ENCODE measurements at regions not wholly inside any gene's neighbourhood (a gene's known extent, or its start where the extent isn't known, plus 50 kb on each side); places are given as distances from the start of the nearest gene placed in this dataset.
"Not testable (repeated sequence)": the region's sequence is repeated elsewhere in the genome, so short reads cannot be mapped to it uniquely, and the experiment has no call there.

DNA sequence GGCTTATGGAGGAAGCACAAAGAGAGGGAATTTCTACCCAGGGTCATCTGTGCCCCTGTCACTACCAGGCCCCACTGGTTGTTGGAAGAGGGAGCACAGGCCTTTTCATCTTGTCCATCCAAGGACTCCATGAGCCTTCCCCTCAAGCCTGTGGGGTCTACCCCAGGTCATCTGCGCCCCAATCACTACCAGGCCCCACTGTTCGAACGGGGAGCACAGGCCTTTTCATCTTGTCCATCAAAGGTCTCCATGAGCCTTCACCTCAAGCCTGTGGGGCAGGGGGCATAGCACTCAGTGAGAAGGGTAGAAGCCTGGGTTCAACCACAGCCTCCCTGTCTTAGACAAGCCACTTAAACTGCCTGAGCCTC, 101.5 kb upstream of the CDH5 start:
- DNase-seq, result no peak

DNA sequence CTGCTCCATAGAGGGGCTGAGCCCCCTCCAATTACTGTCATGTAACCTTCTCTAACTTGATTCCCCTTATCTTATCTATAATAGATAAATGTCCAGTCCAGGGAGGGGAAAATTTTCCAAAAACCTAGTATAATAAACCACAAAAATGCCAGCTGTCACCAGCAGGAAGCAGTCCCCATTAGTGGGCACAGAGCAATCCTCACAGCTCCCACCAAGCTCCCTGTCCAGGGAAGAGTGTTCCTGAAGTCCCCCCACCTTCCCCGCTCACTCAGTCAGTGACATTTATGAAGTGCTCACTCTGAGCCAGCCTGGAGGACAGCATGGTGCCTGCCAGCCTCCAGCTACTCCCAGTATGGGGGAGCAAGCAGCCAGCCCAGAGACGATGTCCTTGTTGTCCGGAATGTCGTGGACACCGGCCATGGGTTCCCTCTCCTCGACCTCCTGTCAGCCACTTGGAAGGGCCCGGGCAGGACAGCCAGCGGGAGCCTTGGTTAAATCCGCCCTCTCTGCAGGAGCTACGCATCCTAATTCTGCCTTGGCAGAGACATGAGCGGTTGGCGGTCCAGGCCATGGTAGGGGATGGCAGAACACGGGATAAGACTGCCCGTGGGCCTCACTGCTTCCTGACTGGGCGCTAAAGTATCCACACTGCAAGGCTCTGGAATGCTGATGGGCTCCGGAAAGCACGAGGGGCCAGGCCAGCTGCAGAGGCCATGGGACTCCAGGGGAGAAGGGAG, 102.0 kb upstream of the CDH5 start:
- DNase-seq, result no peak

DNA sequence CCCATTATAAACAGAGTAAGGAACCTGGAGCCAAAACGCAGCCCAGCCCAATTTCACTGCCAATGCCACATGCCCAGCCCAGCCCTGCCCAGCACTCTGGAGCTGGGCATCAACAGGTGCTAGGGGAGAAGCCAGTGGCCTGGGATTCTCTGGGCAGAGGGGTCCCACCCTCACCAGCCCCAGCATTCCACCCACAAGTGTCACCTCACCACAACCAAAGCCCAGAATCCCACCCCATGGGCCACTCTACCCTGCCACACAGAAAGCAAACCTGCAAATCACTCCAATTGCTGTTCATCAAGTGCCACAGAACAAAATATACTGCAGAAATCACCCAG, 102.5 kb upstream of the CDH5 start:
- DNase-seq, result no peak

DNA sequence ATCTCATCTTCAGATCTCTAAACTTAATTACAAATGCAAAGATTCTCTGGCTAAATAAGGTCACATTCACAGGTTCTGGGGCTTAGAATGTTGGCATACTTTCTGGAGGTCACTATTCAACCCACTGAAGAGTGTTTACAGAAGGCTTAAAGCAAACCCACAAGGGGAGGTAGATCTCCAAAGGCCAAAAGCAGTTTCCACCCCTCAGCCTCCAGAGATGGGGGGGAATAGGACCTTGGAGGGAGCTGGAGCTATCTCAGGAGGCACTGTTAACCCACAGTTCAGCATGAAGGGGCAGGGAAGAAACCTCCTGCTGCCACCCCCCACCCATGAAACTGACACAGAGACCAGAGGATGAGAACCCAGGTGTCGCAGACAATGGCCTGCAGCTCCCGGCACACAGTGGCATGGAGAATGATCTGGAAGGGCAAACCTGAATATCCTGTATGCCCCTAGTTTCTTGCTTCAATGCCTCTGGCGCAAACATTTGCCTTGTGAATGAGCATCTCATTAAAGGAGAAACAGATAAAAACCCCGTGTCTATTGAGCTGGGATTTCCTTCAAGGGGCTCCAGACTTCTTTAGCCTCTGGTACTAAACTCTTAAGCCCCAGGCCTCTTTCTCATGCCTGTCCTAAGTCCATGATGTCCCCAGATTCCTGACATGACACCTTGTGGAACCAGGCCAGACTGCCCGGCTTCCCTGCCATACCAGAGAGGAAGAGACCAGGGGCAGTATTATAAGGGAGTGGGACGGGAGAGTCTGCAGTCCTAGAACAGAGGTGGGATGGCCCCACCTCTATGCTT, 103.1 kb upstream of the CDH5 start:
- DNase-seq, result no peak

DNA sequence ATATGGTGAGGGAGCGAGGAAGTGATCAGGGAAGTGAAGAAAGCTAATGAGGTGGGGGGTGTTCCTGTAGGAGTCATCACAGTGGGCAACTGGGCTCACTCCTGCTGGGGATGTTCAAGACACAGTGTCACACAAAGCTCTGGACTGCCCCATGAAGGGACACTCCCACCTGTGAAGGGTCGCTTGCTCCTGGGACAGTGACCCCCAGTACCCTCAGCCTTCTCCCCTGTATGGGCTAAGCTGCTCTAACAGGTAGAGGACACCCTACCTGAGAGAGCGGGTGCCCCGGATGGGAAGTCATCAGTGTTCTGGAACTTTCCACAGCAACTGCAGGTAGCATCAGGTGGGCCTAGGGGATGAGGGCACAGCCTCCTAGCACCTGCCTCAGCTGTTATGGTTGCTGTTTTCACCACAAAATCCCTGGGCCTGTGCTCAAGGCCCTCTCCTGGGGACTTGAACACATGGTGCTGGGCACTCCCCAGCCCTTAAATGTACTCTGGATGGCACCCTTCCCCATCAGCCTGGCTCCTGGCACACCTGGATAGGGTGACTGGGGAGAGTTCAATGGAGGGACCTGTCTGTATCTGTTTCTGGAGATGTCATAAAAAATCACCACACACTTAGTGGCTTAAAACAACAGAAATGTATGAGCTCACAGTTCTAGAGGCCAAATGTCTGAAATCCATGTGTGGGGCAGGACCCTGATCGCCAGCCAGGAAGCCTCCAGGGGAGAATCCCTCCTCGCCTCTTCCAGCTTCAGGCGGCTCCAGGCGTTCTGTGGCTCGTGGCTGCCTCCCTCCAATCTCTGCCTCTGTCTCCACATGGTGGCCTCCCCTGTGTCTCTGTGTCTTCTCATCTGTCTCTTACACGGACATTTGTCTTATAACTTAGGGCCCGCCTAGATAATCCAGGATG, 104.0 kb upstream of the CDH5 start:
- DNase-seq, result no peak

- no peak for DNase-seq
These were observed 104.7 kb upstream of the CDH5 start for GRCh38 chr16:66261826-66262225.

DNA sequence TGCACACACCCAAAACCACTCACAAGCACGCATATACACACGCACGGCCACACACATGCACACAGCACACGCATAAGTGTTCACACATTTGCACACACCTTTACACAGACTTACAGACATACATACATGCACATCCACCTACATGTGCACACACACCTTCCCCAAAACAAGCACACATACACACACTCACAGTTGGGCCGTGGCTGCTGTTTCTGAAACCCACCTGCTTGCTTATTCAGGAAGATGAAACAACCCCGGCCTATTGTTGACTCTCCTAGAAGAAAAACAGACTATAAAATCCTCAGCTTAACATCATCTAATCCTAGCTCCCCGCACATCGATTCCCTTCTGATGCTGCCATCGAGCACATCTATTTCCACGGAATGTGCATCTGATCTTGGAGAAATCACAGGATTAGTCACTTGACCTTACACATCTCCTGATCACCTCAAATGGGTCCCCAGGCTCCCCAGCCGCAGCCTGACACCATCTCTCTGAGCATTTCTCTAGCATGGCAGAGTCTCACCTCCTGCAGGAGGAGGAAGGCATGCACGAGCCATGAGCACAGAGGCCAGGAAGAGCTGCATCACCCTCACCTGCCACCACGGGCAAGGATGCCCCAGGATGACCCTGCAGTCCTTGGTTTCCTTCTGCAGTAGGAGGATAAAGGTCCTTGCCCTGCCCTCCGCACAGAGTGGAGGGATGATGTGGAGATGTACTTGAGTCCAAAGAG, 105.8 kb upstream of the CDH5 start:
- no peak for DNase-seq

DNA sequence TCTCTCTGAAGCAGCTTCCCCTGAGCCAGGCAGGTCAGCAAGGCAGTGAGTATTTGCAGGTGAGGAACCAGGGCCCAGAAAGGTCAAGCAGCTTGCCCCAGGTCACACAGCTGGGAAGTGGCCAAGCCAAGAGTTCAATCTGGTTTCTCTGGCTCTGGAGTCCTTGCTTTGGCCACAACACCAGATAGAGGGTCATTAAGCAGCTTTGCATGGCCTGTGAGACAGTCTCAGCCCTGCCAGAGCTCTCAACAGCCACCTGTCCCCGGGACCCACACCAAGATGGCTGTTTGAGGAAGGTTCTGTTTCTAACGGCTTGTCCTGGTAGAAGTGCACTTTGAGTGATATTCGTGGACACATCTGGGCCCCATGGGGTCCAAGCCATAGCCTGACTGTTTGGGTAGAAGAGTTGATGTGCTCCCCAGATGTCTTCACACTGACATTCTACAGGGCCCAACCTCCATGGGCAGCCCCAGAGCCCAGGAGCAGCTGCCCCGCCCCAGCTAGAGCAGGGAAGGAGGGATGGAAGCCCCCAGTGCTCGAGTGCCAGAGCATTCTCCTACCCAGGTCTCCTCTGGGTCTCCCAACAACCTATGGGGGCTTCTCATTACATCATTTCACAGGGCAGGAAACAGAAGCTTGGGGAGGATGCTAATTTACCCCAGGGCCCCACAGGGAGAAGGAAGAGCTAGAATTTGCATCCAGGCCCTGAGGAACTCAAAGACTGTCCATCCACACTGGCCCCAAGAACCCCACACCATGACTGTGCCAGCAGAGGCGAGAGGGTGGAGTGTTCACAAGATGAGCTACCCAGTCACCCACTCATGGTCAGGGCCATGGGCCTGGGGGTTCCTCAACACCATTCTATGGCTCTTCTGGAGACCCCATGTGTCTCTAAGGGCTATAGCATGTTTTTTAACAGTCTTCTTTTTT, 107.3 kb upstream of the CDH5 start:
- no peak for DNase-seq

DNA sequence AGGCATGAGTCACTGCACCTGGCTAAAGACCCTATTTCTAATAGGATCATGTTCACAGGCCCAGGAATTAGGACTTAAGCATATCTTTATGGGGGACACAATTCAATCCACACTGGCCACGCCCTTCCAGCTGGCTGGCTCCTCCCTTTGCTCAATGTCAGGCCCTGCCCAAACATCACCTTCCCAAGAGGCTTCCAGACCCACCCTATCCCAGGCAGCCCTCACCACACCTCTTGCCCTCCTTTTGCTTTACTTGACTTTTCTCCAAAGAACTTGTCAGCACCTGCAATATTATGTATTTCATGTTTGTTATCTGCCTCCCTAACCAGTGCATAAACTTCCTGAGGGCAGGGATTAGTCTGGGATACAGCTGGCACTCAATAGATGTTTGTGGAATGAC, 109.6 kb upstream of the CDH5 start:
- no peak for DNase-seq

- no peak for DNase-seq
These were observed 110.8 kb upstream of the CDH5 start for GRCh38 chr16:66255647-66256046.

GRCh38 chr16:66254751-66255150, 111.7 kb upstream of the CDH5 start:
- DNase-seq, result no peak

DNA sequence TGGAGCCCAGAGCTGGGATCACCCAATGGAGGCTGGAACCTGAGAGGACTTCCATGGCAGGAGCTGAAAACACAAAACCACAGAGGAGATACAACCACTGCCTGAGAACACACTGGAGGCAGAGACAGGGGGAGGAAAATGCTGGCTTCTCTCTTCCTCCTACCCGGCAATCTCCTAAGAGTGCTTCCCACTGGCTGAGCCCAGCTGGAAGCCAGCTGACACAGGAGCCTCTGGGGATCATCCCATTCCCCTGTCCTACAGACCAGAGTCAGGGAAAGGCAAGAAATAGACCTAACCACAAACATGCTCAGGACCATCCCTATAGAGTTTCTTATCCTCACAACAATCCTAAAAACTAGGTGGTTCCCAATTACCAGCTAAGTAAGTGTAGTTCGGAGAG, 112.4 kb upstream of the CDH5 start:
- DNase-seq, result no peak

DNA sequence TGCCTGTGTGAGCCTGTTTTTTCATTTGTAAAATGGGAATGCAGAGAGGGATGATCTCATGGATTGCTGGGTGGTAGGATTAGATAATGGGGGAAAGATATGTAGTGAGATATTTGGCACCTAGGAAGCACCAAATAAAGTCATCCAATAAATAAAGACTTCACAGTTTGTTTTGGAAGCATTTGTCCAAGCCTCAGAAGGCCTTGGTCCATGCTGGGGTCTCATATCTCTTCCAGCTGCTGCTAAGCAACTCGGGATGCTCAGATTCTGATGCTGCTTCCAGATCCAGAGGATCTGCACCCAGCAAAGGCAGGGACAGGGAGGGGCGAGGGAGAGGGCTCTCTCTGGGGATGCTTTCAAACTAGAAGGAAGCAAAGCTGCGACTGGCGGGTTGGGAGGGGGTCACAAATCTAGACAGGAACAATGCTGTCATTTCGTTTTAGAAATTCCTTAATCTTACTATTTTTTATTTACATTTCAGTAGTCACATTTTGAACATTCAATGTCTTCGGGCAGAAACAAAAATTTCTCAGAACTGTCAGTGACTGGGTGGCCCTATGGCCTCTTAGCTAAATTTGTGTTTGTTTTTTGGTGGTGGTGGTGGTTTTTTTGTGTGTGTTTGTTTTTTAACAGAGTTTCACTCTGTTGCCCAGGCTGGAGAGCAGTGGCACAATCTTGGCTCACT, 114.9 kb upstream of the CDH5 start:
- DNase-seq, result no peak

- DNase-seq, result no peak
These were observed 115.6 kb upstream of the CDH5 start for GRCh38 chr16:66250686-66251431.

- no peak for DNase-seq
These were observed 118.7 kb upstream of the CDH5 start for GRCh38 chr16:66247516-66248481.

DNA sequence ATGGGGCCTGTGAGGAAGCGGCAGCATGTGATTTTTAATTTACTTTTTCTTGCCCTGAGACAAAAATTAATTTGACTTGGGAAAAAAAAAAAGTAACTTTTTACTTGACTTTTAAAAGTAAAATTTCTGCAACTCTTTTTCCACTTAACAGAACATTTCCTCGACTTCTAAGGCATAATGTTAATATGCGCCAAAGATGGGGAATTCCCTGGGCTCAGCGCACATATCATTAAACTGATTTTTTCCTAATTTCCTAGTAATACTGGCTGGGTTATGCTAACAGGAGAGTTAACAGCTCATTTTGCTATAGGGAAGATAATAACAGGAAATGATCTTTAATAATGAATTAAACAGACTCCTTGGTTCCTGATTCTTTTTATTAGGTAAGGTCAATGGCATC, 120.6 kb upstream of the CDH5 start:
- DNase-seq, result no peak

DNA sequence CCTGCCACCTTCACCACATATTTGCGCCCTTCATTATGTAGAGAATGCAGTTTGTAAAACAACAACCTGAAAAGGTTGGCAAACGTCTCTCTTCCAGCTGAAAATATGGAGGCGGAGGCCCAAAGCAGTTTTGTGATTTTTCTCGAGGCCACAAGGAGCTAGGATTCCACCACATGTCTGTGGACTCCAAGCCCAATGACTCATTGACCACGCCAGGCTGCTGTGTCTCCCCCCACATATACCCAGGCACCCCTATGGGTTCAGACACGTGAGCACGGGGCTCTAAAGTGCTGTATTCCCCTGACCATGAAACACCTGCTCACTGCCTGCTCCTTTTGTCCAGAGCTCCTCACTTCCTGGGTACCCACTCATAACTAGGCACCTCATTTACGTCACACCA, 121.4 kb upstream of the CDH5 start:
- no peak for DNase-seq

GRCh38 chr16:66242672-66243071, 123.8 kb upstream of the CDH5 start:
- DNase-seq, result no peak

DNA sequence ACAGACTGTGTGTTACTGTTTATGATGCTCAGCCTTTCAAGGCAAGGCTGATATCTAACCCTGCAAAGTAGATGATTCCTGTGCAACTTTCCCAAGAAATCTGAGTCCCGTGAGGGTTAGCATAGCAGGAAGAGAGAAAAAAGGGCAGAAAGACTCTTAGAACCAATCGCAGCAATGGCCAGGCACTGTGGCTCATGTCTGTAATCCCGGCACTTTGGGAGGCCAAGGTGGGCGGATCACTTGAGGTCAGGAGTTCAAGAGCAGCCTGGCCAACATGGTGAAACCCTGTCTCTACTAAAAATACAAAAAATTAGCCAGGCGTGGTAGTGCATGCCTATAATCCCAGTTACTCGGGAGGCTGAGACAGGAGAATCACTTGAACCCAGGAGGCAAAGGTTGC, 124.3 kb upstream of the CDH5 start:
- DNase-seq, result not testable (repeated sequence)
